Activated T-helper 17 cell treated with anti-CD3 and anti-CD28 coated beads, Interleukin-2, amount 50 U/mL, for 72 hours (primary cell): ENCODE measurements at regions not wholly inside any gene's neighbourhood (a gene's known extent, or its start where the extent isn't known, plus 50 kb on each side); places are given as distances from the start of the nearest gene placed in this dataset.
"Not testable (repeated sequence)": the region's sequence is repeated elsewhere in the genome, so short reads cannot be mapped to it uniquely, and the experiment has no call there.

Source experiments
- ATAC-seq: fragments of 150-1000 bp; cut with Tn5 transposase; replicated peaks from 2 replicates; pipeline ENCODE4 v1.10.0; 2021; ENCODE audit warnings: mild to moderate bottlenecking, moderate library complexity
- H3K27ac Mint-ChIP-seq: one replicate; pipeline ENCODE4 v1.8.0; 2022; ENCODE audit warnings: mixed read lengths
- H3K27me3 Mint-ChIP-seq: one replicate; pipeline ENCODE4 v1.8.0; 2022; ENCODE audit warnings: mixed read lengths
- H3K36me3 Mint-ChIP-seq: one replicate; pipeline ENCODE4 v1.8.0; 2022; ENCODE audit warnings: low read depth, mild to moderate bottlenecking, mixed read lengths
- H3K4me1 Mint-ChIP-seq: one replicate; pipeline ENCODE4 v1.8.0; 2022; ENCODE audit warnings: mixed read lengths
- H3K4me3 Mint-ChIP-seq: one replicate; pipeline ENCODE4 v1.8.0; 2022; ENCODE audit warnings: mild to moderate bottlenecking, mixed read lengths
- H3K9me3 Mint-ChIP-seq: one replicate; pipeline ENCODE4 v1.8.0; 2022; ENCODE audit warnings: mixed read lengths

GRCh38 chr17:77329741-77330531 lies 189.2 kb downstream of the SEC14L1 start:
- H3K27me3 Mint-ChIP-seq: no peaks in the 10 kb centered on the region
- H3K4me3 Mint-ChIP-seq: no peak overlapping the region
- H3K36me3 Mint-ChIP-seq: no peaks in the 10 kb centered on the region
- no peaks in the 10 kb centered on the region for H3K9me3 Mint-ChIP-seq
- H3K4me1 Mint-ChIP-seq: peaks cover 43% of the 10 kb centered on the region
- no peak overlapping the region for H3K27ac Mint-ChIP-seq
- no peak for ATAC-seq

GRCh38 chr17:77330602-77331081 lies 189.9 kb downstream of the SEC14L1 start:
- no peak for ATAC-seq
- H3K9me3 Mint-ChIP-seq: no peaks in the 10 kb centered on the region
- no peak overlapping the region for H3K27ac Mint-ChIP-seq
- H3K27me3 Mint-ChIP-seq: no peaks in the 10 kb centered on the region
- H3K36me3 Mint-ChIP-seq: no peaks in the 10 kb centered on the region
- no peak overlapping the region for H3K4me3 Mint-ChIP-seq
- H3K4me1 Mint-ChIP-seq: peaks cover 37% of the 10 kb centered on the region

DNA sequence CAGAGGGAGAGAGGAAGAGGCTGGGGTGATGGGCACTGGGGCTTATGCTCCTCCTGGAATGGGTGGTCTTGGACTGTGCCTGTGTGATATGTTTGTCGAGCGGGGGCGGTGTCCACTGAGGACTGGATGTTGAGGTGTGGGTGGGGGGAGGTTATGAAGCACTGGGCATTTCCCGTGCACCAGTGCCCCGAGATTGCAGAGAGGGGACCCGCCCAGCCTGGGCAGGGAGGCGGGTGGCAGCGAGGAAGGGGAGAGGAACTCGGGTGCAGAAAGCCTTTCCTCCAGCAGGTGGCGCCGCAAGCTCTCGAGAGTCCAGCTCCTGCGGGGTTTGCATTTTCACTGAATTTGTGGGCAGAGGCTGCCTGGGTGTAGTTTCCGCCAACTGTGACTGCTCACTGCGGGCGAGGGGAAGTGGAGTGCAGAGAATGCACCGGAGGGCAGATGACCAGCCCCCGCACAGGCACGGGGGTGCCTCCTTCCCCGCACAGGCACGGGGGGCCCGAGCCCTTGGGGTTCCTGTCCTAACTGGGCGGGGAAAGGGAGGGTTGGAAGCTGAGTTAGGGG lies 190.6 kb downstream of the SEC14L1 start:
- Mint-ChIP-seq H3K27me3 (no peaks in the 10 kb centered on the region), H3K27ac (peak overlapping the region; percentile 81), H3K9me3 (no peaks in the 10 kb centered on the region), H3K36me3 (no peaks in the 10 kb centered on the region), H3K4me1 (peaks cover 31% of the 10 kb centered on the region), H3K4me3 (peak overlapping the region; percentile 77)
- peak; percentile 82 for ATAC-seq

GRCh38 chr17:77332034-77332971 lies 191.5 kb downstream of the SEC14L1 start:
- Mint-ChIP-seq H3K27ac (peak overlapping the region; percentile 81), H3K27me3 (no peaks in the 10 kb centered on the region), H3K4me1 (peaks cover 28% of the 10 kb centered on the region), H3K9me3 (no peaks in the 10 kb centered on the region), H3K4me3 (peak overlapping the region; percentile 77), H3K36me3 (no peaks in the 10 kb centered on the region)
- ATAC-seq: peak; percentile 43

GRCh38 chr17:77332981-77333685 lies 192.4 kb downstream of the SEC14L1 start:
- Mint-ChIP-seq H3K27ac (peak overlapping the region; percentile 81), H3K36me3 (no peaks in the 10 kb centered on the region), H3K27me3 (no peaks in the 10 kb centered on the region), H3K4me1 (peaks cover 28% of the 10 kb centered on the region), H3K4me3 (peak overlapping the region; percentile 77), H3K9me3 (no peaks in the 10 kb centered on the region)
- ATAC-seq: peak; percentile 83

DNA sequence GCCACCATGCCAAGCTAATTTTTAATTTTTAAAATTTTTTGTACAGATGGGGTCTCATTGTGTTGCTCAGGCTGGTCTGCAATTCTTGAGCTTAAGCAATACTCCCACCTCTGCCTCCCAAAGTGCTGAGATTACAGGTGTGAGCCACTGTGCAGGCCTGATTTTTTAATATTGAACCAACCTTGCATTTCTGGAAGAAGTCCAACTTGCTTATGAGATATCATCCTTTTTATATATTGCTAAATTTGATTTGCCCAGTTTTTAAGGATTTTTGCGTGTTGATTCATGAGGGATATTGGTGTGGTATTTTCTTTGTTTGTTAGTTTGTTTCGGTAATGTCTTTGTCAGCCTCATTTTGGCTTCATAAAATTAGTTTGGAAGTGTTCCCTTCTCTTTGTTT lies 196.4 kb downstream of the SEC14L1 start:
- H3K4me1 Mint-ChIP-seq: peaks cover 33% of the 10 kb centered on the region
- ATAC-seq: no peak
- no peaks in the 10 kb centered on the region for H3K27me3 Mint-ChIP-seq
- no peaks in the 10 kb centered on the region for H3K9me3 Mint-ChIP-seq
- no peak overlapping the region for H3K27ac Mint-ChIP-seq
- no peak overlapping the region for H3K4me3 Mint-ChIP-seq
- H3K36me3 Mint-ChIP-seq: no peaks in the 10 kb centered on the region

DNA sequence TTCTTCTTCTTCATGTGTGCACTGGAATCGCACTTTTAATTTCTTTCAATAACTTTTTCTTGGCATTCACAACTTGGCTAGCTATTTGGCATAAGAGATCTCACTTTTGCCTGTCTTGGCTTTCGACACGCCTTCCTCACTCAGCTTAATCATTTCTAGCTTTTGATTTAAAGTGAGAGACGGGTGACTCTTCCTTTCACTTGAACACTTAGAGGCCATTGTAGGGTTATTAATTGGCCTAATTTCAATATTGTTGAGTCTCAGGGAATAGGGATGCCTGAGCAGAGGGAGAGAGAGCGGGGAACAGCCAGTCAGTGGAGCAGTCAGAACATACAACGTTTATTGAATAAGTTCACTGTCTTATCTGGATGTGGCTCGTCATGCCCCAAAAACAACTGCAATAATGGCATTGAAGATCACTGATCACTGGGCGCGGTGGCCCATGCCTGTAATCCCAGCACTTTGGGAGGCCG lies 200.3 kb downstream of the SEC14L1 start:
- Mint-ChIP-seq H3K27ac (peak overlapping the region; percentile 9), H3K27me3 (no peaks in the 10 kb centered on the region), H3K9me3 (no peaks in the 10 kb centered on the region), H3K36me3 (no peaks in the 10 kb centered on the region), H3K4me3 (peak overlapping the region; percentile 54), H3K4me1 (peaks cover 35% of the 10 kb centered on the region)
- peak; percentile 62 for ATAC-seq

- H3K27me3 Mint-ChIP-seq, H3K36me3 Mint-ChIP-seq, H3K9me3 Mint-ChIP-seq, ATAC-seq: not testable (repeated sequence)
- Mint-ChIP-seq H3K4me1 (peaks cover 35% of the 10 kb centered on the region), H3K27ac (peak overlapping the region; percentile 58), H3K4me3 (peak overlapping the region; percentile 54)
These were observed 201.9 kb downstream of the SEC14L1 start for GRCh38 chr17:77342656-77342990.

GRCh38 chr17:77343031-77343800 lies 202.4 kb downstream of the SEC14L1 start:
- Mint-ChIP-seq H3K4me3 (peak overlapping the region; percentile 54), H3K27me3 (no peaks in the 10 kb centered on the region), H3K4me1 (peaks cover 35% of the 10 kb centered on the region), H3K36me3 (no peaks in the 10 kb centered on the region), H3K27ac (peak overlapping the region; percentile 58), H3K9me3 (no peaks in the 10 kb centered on the region)
- ATAC-seq: peak; percentile 67

DNA sequence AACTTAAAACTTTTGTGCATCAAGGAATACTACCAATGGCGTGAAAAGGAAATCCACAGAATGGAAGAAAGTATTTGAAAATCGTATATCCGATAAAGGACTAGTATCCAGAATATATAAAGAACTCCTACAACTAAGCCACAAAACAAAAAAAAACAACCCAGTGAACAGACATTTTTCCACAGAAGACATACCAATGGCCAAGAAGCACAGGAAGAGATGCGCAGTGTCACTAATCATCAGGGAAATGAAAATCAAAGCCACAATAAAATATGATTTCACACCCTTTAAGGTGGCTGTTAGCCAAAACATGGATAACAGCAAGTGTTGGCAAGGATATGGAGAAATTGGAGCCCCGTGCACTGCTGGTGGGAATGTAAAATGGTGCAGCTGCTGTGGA lies 203.3 kb downstream of the SEC14L1 start:
- no peaks in the 10 kb centered on the region for H3K36me3 Mint-ChIP-seq
- no peak overlapping the region for H3K4me3 Mint-ChIP-seq
- H3K4me1 Mint-ChIP-seq: peaks cover 31% of the 10 kb centered on the region
- no peak overlapping the region for H3K27ac Mint-ChIP-seq
- no peaks in the 10 kb centered on the region for H3K27me3 Mint-ChIP-seq
- no peak for ATAC-seq
- H3K9me3 Mint-ChIP-seq: no peaks in the 10 kb centered on the region

DNA sequence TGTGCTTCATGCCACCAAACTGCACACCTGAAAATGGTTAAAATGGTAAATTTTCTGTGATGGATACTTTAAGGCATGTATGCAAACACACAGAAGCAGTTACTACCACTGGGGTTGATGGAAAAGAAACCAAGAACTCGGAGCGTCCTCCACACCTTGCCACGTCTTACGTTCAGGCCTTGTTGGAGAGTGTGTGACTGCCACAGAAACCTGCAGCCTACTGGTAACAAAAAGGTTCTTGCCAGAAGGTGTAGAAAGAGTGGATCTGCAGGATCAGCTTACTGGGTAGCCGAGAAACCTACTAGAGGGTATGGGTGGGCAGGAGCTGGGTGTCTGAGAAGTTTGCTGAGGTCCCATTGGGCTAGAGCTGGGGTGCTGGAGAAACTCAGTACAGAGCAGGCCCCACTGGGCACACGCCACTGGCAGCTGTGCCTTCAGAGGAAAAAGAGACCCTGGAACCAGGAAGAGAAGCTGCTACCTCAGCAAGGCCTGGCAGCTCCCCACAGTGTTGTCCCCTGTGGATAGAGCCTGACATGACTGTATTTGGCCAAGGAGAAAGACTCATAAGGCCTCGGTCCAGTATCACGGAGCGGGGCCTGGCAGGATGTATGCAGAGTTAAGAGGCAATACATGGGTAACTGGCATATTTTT lies 204.6 kb downstream of the SEC14L1 start:
- H3K4me1 Mint-ChIP-seq: peaks cover 30% of the 10 kb centered on the region

GRCh38 chr17:77346765-77347164 lies 206.0 kb downstream of the SEC14L1 start:
- no peak overlapping the region for H3K27ac Mint-ChIP-seq
- ATAC-seq: no peak
- no peak overlapping the region for H3K4me3 Mint-ChIP-seq
- no peaks in the 10 kb centered on the region for H3K36me3 Mint-ChIP-seq
- H3K4me1 Mint-ChIP-seq: peaks cover 22% of the 10 kb centered on the region
- H3K27me3 Mint-ChIP-seq: no peaks in the 10 kb centered on the region
- no peaks in the 10 kb centered on the region for H3K9me3 Mint-ChIP-seq

More for the DNA sequence above, 204.6 kb downstream of the SEC14L1 start:
- ATAC-seq: no peak
- Mint-ChIP-seq H3K27ac (no peak overlapping the region), H3K27me3 (no peaks in the 10 kb centered on the region), H3K36me3 (no peaks in the 10 kb centered on the region), H3K4me3 (no peak overlapping the region), H3K9me3 (no peaks in the 10 kb centered on the region)

DNA sequence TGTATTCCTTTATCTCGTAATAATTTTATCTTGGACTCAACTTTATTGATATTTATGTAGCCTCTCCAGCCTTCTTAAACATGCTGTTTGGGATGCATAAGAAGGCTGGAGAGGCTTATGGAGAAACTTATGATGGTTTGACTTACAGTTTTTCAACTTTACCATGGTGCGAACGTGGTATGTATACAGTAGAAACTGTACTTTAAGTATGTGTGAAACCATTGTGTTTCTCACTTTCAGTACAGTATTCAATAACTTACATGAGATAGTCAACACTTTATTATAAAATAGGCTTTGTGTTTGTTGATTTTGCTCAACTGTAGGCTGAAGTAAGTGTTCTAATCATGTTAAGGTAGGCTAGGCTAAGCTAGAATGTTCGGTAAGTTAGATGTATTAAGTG lies 206.8 kb downstream of the SEC14L1 start:
- Mint-ChIP-seq H3K9me3 (no peaks in the 10 kb centered on the region), H3K36me3 (no peaks in the 10 kb centered on the region), H3K27me3 (no peaks in the 10 kb centered on the region), H3K4me3 (no peak overlapping the region), H3K27ac (no peak overlapping the region), H3K4me1 (peaks cover 17% of the 10 kb centered on the region)
- peak; percentile 50 for ATAC-seq
